ENCODE measurements at regions not wholly inside any gene's neighbourhood (a gene's known extent, or its start where the extent isn't known, plus 50 kb on each side); places are given as distances from the start of the nearest gene placed in this dataset.

DNA sequence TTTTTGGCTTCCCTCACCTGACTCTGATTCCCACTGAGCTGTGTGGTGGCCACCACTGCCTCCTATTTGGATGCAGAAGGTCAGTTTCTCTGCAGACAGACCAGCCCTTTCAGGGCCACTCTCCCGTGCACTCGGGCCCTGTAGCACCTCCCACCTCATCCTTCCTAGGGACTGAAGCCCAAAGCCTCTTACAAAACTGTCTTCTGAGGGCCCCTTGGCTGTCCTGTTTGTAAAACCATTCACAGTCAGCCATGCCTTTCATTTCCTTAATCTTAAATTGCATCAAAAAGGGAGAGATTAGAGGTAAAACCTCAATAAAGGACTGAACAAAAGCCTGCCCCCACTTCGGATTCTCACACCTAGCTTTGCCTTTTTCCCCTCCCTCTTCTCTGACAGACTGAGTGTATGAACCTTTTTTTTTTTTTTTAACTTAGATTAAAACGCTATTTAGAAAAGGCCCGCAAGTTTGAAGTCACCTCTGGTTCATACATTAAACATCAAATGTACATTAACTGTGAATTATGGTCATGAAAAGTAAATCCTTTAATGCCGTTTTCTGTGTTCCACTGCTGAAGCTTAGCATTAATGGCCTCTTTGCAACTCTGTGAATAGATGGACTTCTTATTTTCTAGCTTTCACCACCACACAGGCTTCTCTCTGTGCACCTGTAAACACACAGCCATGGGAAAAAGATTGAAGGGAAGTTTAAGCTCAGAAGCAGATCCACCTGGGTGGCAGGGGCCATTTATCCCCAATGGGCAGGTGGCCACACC is 247.2 kb upstream of the CADM1 start:
- TF ChIP-seq, protein P1, sequence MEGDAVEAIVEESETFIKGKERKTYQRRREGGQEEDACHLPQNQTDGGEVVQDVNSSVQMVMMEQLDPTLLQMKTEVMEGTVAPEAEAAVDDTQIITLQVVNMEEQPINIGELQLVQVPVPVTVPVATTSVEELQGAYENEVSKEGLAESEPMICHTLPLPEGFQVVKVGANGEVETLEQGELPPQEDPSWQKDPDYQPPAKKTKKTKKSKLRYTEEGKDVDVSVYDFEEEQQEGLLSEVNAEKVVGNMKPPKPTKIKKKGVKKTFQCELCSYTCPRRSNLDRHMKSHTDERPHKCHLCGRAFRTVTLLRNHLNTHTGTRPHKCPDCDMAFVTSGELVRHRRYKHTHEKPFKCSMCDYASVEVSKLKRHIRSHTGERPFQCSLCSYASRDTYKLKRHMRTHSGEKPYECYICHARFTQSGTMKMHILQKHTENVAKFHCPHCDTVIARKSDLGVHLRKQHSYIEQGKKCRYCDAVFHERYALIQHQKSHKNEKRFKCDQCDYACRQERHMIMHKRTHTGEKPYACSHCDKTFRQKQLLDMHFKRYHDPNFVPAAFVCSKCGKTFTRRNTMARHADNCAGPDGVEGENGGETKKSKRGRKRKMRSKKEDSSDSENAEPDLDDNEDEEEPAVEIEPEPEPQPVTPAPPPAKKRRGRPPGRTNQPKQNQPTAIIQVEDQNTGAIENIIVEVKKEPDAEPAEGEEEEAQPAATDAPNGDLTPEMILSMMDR (conservative IDR thresholded peaks at IDR 0.05 in 1 of 2, IDR thresholded peaks at IDR 0.05 in 1 of 2; ENCODE audit: low read depth in 1 of 2, low read length in 2 of 2) = no peak
- no peak for TF ChIP-seq EZH2 (IDR thresholded peaks at IDR 0.05; ENCODE audit: low read length, missing control alignments)
